Activated B cell treated with CpG ODN at 0.5 μM for 24 hours (primary cell): ENCODE measurements at regions not wholly inside any gene's neighbourhood (a gene's known extent, or its start where the extent isn't known, plus 50 kb on each side); places are given as distances from the start of the nearest gene placed in this dataset.

Experiments used
- ATAC-seq: fragments of 200-7000 bp; cut with Tn5 transposase; one replicate; pipeline ENCODE4 v1.10.0; 2021; ENCODE audit warnings: low read depth, mild to moderate bottlenecking, moderate library complexity
- CTCF ChIA-PET: fragments of 350-600 bp; sonication (Branson Sonifier 250); formaldehyde crosslinking; loops from one replicate; lab custom pipeline; 2021; ENCODE audit warnings: antibody characterized with exemption; lab: Charles Lee
- POLR2A ChIA-PET: fragments of 350-600 bp; sonication (Branson Sonifier 250); formaldehyde crosslinking; loops from one replicate; lab custom pipeline; 2021; ENCODE audit warnings: antibody characterized with exemption; lab: Charles Lee
- DNase-seq: peaks from one replicate; pipeline ENCODE4 v3.0.0; 2022
- H3K27ac Mint-ChIP-seq: one replicate; pipeline ENCODE4 v1.8.0; 2020; ENCODE audit warnings: mixed read lengths
- H3K27me3 Mint-ChIP-seq: one replicate; pipeline ENCODE4 v1.8.0; 2021; ENCODE audit warnings: mixed read lengths
- H3K36me3 Mint-ChIP-seq: one replicate; pipeline ENCODE4 v1.8.0; 2021; ENCODE audit warnings: low read depth, mixed read lengths
- H3K4me1 Mint-ChIP-seq: one replicate; pipeline ENCODE4 v1.8.0; 2021; ENCODE audit warnings: mixed read lengths
- H3K4me3 Mint-ChIP-seq: one replicate; pipeline ENCODE4 v1.8.0; 2020; ENCODE audit warnings: mild to moderate bottlenecking, mixed read lengths
- H3K9me3 Mint-ChIP-seq: one replicate; pipeline ENCODE4 v1.8.0; 2020; ENCODE audit warnings: mixed read lengths
- CTCF ChIP-seq: fragments of 200-600 bp; IDR thresholded peaks from one replicate; pipeline ENCODE4 v1.8.0; 2022; ENCODE audit warnings: antibody characterized with exemption, mild to moderate bottlenecking
- intact Hi-C: fragments of 100-400 bp; cut with micrococcal nuclease; formaldehyde crosslinking; loops from one replicate; pipeline ENCODE4 v1.15.1; 2024

GRCh38 chr2:172153156-172153555 lies 50.5 kb upstream of the DLX2 start:
- DNase-seq (no peak), ATAC-seq (no peak)
- H3K27ac Mint-ChIP-seq: no peak overlapping the region
- intact Hi-C loops: no loop called here
- H3K9me3 Mint-ChIP-seq: peaks cover 5% of the 10 kb centered on the region
- POLR2A ChIA-PET: no interaction called here
- no peak for TF ChIP-seq CTCF
- H3K4me3 Mint-ChIP-seq: no peak overlapping the region
- no peaks in the 10 kb centered on the region for H3K36me3 Mint-ChIP-seq
- CTCF ChIA-PET: no interaction called here
- H3K27me3 Mint-ChIP-seq: peaks cover 27% of the 10 kb centered on the region
- no peaks in the 10 kb centered on the region for H3K4me1 Mint-ChIP-seq

- DNase-seq (no peak), ATAC-seq (no peak)
- H3K27me3 Mint-ChIP-seq: peaks cover 23% of the 10 kb centered on the region
- intact Hi-C loops: no loop called here
- H3K9me3 Mint-ChIP-seq: peaks cover 5% of the 10 kb centered on the region
- no peaks in the 10 kb centered on the region for H3K36me3 Mint-ChIP-seq
- CTCF ChIA-PET: no interaction called here
- no peak overlapping the region for H3K4me3 Mint-ChIP-seq
- POLR2A ChIA-PET: no interaction called here
- TF ChIP-seq CTCF: no peak
- H3K4me1 Mint-ChIP-seq: no peaks in the 10 kb centered on the region
- no peak overlapping the region for H3K27ac Mint-ChIP-seq
Observed at GRCh38 chr2:172153757-172154156, 51.1 kb upstream of the DLX2 start.

DNA sequence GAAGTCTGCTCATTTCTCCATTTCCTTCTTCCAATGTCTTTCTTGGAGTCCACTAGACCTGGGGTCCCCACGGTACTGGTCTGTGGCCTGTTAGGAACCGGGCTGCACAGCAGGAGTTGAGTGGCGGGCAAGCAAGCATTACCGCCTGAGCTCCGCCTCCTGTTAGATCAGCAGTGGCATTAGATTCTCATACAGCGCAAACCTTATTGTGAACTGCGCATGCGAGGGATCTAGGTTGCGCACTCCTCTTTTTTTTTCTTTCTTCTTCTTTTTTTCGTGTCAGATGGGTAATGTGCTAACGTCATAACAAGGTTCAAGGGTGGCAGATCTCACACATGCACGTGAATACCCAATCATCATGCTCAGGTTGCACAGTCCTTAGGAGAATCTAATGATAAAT lies 53.1 kb upstream of the DLX2 start:
- intact Hi-C loops: no loop called here
- ATAC-seq: no peak
- H3K27ac Mint-ChIP-seq: no peak overlapping the region
- H3K4me1 Mint-ChIP-seq: no peaks in the 10 kb centered on the region
- peaks cover 19% of the 10 kb centered on the region for H3K27me3 Mint-ChIP-seq
- no peaks in the 10 kb centered on the region for H3K36me3 Mint-ChIP-seq
- TF ChIP-seq CTCF: no peak
- no peak overlapping the region for H3K4me3 Mint-ChIP-seq
- ChIA-PET POLR2A (no interaction called here), CTCF (no interaction called here)
- H3K9me3 Mint-ChIP-seq: peaks cover 5% of the 10 kb centered on the region
- no peak for DNase-seq

DNA sequence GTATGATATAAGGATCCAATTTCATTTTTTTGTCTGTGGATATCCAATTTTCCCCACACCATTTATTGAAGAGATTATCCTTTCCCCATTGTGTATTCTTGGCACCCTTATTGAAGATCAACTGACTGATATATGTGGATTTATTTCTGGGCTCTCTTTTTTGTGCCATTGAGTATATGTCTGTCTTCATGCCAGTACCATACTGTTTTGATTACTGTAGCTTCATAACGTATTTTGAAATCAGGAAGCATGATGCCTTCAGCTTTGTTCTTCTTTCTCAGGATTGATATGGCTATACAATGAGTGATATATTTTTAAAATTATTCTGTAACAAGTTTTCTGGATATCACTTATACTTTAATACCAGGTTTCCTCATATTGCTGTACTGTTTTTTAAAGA lies 58.1 kb upstream of the DLX2 start:
- Mint-ChIP-seq H3K36me3 (no peaks in the 10 kb centered on the region), H3K27me3 (peaks cover 15% of the 10 kb centered on the region), H3K4me1 (no peaks in the 10 kb centered on the region), H3K9me3 (peaks cover 2% of the 10 kb centered on the region), H3K4me3 (no peak overlapping the region), H3K27ac (no peak overlapping the region)
- TF ChIP-seq CTCF: no peak
- DNase-seq (no peak), ATAC-seq (no peak)
- CTCF ChIA-PET: no interaction called here
- intact Hi-C loops: no loop called here
- POLR2A ChIA-PET: no interaction called here

- Mint-ChIP-seq H3K27ac (no peak overlapping the region), H3K4me1 (no peaks in the 10 kb centered on the region), H3K27me3 (peaks cover 16% of the 10 kb centered on the region), H3K9me3 (peaks cover 3% of the 10 kb centered on the region), H3K36me3 (no peaks in the 10 kb centered on the region), H3K4me3 (no peak overlapping the region)
- intact Hi-C loops: no loop called here
- DNase-seq (no peak), ATAC-seq (no peak)
- CTCF ChIA-PET: no interaction called here
- no peak for TF ChIP-seq CTCF
- POLR2A ChIA-PET: no interaction called here
Observed at GRCh38 chr2:172162225-172162733, 59.6 kb upstream of the DLX2 start.
